ENCODE measurements at regions not wholly inside any gene's neighbourhood (a gene's known extent, or its start where the extent isn't known, plus 50 kb on each side); places are given as distances from the start of the nearest gene placed in this dataset.

DNA sequence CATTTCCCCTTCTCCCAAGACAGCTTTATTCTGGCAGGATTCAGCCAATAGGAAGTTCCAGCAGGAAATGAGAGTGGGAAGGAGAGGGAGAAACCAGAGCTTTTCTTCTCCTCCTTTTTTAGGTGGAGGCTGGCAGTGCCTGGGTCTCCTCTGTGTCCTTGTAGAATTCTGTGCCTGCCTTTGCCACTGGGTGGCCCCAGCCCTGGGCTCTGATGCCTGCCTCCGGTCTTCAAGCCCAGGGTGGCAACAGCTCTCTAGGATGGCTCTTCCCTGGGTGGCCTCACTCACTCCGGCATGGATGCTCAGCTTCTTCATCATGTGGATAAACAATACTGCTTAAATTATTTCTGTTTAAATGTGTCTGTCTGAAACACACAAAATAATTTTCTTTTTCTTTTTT is 694.8 kb downstream of the SEMA5A start:
- H3K27ac ChIP-seq (ENCODE audit: control insufficient read depth, insufficient read depth) = no peak overlapping the region
- FAIRE-seq (no peak), ATAC-seq (no peak), DNase-seq (ENCODE audit: low read depth, low spot score) (no peak)
- SMC1A ChIA-PET (ENCODE audit: uncharacterized antibody, unreplicated experiment) = interaction anchor here (1.5 kb wide), 1 partner anchor 10 kb away, joined by 3 read pairs; no protein-coding TSS in a partner anchor
- no peaks in the 10 kb centered on the region for H4K20me1 ChIP-seq (ENCODE audit: control insufficient read depth, insufficient read depth)
- no peak overlapping the region for H3K9ac ChIP-seq (ENCODE audit: control insufficient read depth, insufficient read depth, low read length)
- no peaks in the 10 kb centered on the region for H3K4me1 ChIP-seq (ENCODE audit: control insufficient read depth, insufficient read depth, low read length)
- H3K9me3 ChIP-seq (replicated peaks; ENCODE audit: control insufficient read depth, insufficient read depth, low read length) = no peaks in the 10 kb centered on the region
- H3K4me3 ChIP-seq = no peak overlapping the region
- TF ChIP-seq CBX5 (IDR thresholded peaks at IDR 0.05; ENCODE audit: low read depth) (no peak), MEF2A (IDR thresholded peaks at IDR 0.05; ENCODE audit: insufficient read depth, low read depth, low read length) (no peak), MTA3 (IDR thresholded peaks at IDR 0.05; ENCODE audit: borderline replicate concordance, low read length) (no peak), NFXL1 (IDR thresholded peaks at IDR 0.05; ENCODE audit: borderline replicate concordance) (no peak), FOS (IDR thresholded peaks at IDR 0.05; ENCODE audit: borderline replicate concordance, extremely low read depth, insufficient read length) (no peak), RAD51 (IDR thresholded peaks at IDR 0.05) (no peak), SIN3A (IDR thresholded peaks at IDR 0.05; ENCODE audit: low read depth, low read length) (no peak), SRF (IDR thresholded peaks at IDR 0.05; ENCODE audit: low read depth in 2 of 2, low read length in 2 of 2) (no peak), HDGF (IDR thresholded peaks at IDR 0.05) (no peak), IKZF1 (conservative IDR thresholded peaks at IDR 0.05) (no peak), SMARCA5 (IDR thresholded peaks at IDR 0.05) (no peak)
- TF ChIP-seq, protein P1, sequence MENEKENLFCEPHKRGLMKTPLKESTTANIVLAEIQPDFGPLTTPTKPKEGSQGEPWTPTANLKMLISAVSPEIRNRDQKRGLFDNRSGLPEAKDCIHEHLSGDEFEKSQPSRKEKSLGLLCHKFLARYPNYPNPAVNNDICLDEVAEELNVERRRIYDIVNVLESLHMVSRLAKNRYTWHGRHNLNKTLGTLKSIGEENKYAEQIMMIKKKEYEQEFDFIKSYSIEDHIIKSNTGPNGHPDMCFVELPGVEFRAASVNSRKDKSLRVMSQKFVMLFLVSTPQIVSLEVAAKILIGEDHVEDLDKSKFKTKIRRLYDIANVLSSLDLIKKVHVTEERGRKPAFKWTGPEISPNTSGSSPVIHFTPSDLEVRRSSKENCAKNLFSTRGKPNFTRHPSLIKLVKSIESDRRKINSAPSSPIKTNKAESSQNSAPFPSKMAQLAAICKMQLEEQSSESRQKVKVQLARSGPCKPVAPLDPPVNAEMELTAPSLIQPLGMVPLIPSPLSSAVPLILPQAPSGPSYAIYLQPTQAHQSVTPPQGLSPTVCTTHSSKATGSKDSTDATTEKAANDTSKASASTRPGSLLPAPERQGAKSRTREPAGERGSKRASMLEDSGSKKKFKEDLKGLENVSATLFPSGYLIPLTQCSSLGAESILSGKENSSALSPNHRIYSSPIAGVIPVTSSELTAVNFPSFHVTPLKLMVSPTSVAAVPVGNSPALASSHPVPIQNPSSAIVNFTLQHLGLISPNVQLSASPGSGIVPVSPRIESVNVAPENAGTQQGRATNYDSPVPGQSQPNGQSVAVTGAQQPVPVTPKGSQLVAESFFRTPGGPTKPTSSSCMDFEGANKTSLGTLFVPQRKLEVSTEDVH (IDR thresholded peaks at IDR 0.05; ENCODE audit: low read depth, partially characterized antibody) = no peak
- no peak overlapping the region for H2AFZ ChIP-seq (ENCODE audit: control insufficient read depth, low read depth, low read length)
- 42% methylated on average over 2 of the region's 2 CpGs for WGBS (ENCODE audit: insufficient coverage, insufficient replicate concordance, low lambda C conversion rate, missing lambda C conversion rate)
- H3K4me2 ChIP-seq (ENCODE audit: control insufficient read depth, insufficient read depth) = no peak overlapping the region
- CTCF ChIA-PET = interaction anchor here (0.6 kb wide), 1 partner anchor 140 kb away, joined by 3 read pairs; no protein-coding TSS in a partner anchor
- RAD21 ChIA-PET (ENCODE audit: unreplicated experiment) = no interaction called here
- POLR2A ChIA-PET = no interaction called here
- intact Hi-C loops (cut with micrococcal nuclease; ENCODE audit: unreplicated experiment) = no loop called here
- in situ Hi-C loops (cut with MboI) = no loop called here
- H3K36me3 ChIP-seq (ENCODE audit: control insufficient read depth in 2 of 2, insufficient read depth in 2 of 2, low read length in 1 of 2) = no peaks in the 10 kb centered on the region
- no TSS peak for BruUV-seq (replicated peaks)
- H3K27me3 ChIP-seq (replicated peaks in 1 of 2; ENCODE audit: control insufficient read depth in 2 of 2, insufficient read depth in 2 of 2, low read length in 1 of 2) = no peaks in the 10 kb centered on the region
- no peaks in the 10 kb centered on the region for H3K79me2 ChIP-seq (ENCODE audit: control insufficient read depth, insufficient read depth, low read length)

Data from GM12878 (cell line).